HG03066 (cell line): ENCODE measurements at regions not wholly inside any gene's neighbourhood (a gene's known extent, or its start where the extent isn't known, plus 50 kb on each side); places are given as distances from the start of the nearest gene placed in this dataset.

Experiments
- ATAC-seq: cut with Tn5 transposase; IDR thresholded peaks from one replicate; pipeline ENCODE4 v1.9.1; 2021; ENCODE audit warnings: low read depth; ENCODE audit not compliant: unreplicated experiment

DNA sequence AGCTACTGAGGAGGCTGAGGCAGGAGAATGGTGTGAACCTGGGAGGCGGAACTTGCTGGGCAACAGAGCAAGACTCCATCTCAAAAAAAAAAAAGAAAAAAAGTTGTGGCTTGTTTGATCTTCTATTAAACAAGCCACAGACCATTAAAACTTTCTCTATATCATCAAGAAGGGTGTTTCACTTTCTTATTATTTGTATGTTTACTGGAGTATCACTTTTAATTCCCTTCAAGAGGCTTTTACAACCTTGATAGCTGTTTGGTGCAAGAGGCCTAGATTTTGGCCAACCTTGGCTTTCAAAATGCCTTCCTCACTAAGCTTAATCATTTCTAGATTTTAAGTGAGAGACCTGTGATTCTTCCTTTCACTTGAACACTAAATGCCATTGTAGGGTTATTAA, 339.1 kb downstream of the TSN start:
- ATAC-seq: no peak

- no peak for ATAC-seq
Observed at GRCh38 chr2:122096761-122097160, 341.3 kb downstream of the TSN start.

DNA sequence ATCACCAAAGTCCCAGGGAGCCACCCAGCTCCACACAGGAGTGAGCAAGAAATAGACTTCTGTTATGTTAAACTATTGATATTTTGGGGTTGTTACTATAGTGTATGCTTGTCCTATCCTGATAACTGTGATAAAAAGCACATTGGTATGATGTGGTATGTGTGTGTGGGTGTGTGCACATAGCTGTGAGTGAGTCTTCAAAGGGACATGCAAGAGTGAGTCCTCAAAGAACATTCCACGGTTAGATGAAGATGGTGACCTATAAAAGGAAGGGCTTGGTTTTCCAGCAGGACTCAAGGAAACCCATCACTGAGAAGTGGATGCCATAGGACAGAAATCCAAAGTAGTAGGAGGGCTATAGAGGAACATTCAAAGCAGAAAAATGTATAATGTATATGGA, 342.9 kb downstream of the TSN start:
- ATAC-seq: no peak

DNA sequence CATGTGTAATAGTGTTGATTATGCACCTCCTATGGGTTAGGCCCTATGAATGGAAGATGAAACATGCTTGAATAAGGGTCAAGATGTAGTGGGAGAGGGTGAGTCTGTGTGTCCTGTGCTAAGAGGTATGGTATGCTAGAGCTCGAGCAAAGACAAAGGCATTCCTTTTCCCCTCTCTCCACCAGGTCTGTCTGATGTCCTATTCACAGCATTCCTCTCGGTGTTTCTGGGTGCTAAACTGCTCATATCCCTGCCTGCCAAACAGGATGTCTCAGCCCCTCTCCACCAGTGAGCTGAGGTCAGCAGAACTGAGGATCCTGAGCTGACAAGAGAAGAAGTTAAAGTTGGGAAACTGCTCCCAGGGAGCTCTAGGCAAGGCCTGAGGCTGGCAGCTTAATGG, 344.9 kb downstream of the TSN start:
- ATAC-seq: no peak

GRCh38 chr2:122100756-122101155, 345.3 kb downstream of the TSN start:
- ATAC-seq: no peak

DNA sequence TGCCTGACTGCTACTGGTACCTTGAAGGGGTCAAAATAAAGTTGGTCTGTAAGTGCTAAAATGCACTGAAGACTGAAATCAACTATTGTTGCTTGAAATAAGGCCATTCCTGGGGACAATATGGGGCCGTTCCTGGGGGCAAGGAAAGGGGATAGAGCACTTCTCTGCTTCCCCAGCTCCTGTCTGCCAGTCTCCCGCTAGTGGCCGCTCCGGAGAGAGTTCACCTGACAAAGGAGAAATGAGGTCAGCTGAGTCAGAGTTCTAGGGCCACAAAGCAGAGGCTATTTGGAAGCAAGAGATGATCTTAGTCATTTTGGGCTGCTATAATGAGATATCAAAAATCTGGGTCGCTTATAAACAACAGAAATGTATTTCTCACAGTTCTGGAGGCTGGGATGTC, 345.9 kb downstream of the TSN start:
- no peak for ATAC-seq

GRCh38 chr2:122105171-122105876, 349.9 kb downstream of the TSN start:
- no peak for ATAC-seq

- no peak for ATAC-seq
Observed at GRCh38 chr2:122105877-122106206, 350.4 kb downstream of the TSN start.

DNA sequence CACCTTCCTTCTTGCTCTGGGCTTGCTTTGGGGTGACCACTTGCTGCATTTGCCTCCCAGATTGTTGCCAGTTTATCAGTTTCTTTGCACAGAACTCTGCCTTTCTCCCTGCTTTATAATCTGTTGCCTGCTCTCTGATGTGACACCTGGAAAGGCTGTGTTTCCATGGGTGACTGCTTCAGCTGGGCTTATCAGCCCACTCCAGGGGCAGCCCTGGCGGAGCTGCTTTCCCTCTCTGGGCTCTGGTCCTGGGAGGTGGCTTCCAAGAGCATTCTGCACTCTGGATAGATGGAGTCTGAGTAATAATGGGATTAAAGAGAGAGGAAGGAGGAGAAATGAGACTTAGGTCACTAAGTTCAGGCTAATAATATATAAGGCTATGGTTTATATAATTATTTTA, 352.7 kb downstream of the TSN start:
- ATAC-seq: no peak

- ATAC-seq: no peak
Observed at GRCh38 chr2:122112216-122113005, 357.0 kb downstream of the TSN start.

DNA sequence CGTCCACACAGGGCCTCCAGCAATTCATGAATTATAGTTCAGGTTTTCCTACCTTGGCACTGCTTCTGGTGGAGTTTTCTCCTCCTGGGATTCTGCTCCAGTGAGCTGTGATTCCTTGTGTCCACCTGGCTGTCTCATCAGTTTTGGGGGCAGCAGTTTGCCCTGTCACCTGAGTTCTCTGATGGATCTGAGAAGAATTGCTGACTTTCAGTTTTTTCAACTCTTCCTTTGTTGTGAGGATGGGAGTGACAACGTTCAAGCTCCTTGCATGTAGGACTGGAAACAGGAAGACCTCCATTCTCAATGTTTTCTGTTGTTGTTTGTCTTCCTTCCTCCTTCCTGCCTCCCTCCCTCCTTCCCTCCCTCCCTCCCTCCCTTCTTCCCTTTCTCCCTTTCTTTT, 359.0 kb downstream of the TSN start:
- ATAC-seq: no peak

GRCh38 chr2:122117371-122117770, 361.9 kb downstream of the TSN start:
- no peak for ATAC-seq

DNA sequence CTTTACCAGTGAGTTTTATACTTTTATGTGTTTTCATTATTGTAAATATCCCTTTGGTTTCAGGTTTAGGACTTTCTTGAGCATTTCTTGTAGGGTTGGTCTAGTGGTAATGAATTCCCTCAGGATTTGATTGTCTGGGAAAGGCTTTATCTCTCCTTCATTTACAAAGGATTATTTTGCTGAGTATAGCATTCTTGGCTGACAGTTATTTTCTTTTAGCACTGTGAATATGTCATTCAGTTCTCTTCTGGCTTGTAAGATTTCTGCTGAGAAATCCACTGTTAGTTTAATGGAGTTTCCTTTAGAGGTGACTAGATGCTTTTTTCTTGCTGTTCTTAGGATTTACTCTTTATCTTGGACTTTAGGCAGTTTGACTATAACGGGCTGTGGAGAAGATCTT, 373.9 kb downstream of the TSN start:
- no peak for ATAC-seq

GRCh38 chr2:122132147-122132691, 376.8 kb downstream of the TSN start:
- no peak for ATAC-seq

DNA sequence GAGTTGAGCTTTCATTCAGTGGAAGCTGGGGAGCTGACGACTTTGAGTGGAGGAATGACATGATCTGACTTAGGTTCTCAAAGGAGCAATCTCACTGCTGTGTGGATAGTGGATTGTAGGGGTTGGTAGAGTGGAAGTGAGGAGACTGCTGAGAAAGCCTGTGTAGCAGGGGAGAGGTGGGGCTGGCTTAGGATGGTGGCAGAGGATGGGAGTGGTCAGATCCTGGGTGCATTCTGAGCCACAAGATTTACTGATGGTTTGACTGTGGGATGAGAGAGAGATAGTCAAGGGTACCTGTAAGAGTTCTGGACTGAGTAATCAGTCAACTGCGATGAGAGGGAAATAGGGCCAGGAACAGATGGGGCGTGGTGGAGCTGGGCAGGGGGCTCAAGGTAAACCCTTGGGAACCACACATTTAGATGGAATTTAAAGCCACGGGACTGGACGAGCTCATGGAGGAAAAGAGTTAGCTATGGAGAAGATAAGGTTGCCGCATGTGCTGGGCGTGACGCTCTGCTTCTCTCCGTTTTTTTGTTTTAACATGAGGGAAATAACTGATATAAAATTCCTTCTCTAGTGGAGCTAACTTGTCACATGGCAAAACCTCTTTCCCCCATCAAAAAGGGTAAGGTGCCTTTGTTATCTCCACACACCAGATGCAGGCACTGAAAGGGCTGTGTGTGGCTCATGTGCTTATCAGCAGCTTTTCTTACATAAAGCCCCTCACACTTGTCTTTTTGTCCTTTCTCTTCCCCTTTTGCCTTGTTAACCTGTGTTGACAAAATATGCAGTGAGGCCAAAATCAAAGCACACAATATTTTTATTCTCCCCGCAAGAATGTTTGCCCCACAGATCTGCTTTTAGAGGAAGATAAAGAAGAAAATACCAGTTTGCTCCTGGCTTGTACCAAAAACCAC, 379.8 kb downstream of the TSN start:
- no peak for ATAC-seq

DNA sequence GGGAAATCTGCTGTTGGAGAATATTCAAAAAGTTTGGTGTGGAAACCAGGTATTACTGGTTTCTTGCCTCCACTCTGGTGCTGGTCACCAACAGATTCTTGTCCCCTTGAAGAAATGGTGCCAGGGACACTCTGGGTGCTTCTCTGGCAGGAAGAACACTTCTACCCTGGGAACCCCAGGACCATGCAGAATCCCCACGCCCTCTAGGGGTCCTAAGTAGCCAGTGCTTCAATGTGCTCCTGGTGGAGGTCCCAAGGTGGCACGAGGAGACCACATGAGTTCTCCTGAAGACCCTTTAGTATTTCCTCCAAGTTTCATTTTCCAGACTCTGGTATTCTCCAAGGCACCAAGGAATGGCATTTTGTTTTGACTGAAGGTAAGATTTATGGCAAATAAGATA, 380.6 kb downstream of the TSN start:
- ATAC-seq: no peak

GRCh38 chr2:122138561-122138960, 383.1 kb downstream of the TSN start:
- no peak for ATAC-seq

- ATAC-seq: no peak
Observed at GRCh38 chr2:122139739-122140420, 384.4 kb downstream of the TSN start.

DNA sequence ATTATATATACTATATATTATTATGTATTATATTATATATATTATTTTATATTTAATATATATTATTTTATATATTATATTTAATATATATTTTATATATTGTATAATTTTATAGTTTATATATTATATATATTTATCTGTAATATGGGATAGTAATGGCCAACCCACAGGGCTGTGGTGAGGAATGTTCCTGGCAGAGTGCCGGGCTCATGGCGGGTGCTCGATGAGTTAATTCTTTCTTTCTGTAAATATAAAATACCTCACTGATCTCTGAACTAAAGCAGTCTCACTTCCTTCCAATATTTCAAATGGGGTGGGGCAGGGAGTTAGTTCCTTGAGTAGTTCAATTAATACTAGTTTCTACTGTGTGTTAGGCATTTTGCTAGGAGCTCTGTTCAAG, 389.4 kb downstream of the TSN start:
- no peak for ATAC-seq

DNA sequence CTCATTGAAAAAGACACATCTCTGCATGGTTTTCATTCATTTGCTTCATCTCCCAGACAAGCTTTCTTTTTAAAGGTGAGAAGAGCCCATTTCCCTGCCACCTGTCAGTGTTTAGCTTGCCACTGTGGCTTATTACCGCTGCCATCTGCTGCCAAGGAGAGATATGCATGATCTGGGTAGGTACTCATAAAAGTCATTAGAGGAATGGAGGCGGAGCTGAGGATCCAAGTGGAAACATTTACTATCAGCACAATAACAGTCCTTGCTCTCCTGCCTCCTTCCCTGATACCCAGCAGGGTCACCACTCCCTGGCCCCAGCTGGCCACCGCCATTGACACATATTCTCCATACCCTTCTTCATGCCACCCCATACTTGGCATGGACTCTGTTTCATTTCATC, 390.4 kb downstream of the TSN start:
- no peak for ATAC-seq
